ENCODE measurements at regions not wholly inside any gene's neighbourhood (a gene's known extent, or its start where the extent isn't known, plus 50 kb on each side); places are given as distances from the start of the nearest gene placed in this dataset.
"Not testable (repeated sequence)": the region's sequence is repeated elsewhere in the genome, so short reads cannot be mapped to it uniquely, and the experiment has no call there.

- 37 to 46% (median 44%) methylated on average over 3 of the region's 3 CpGs for WGBS, 3 donors
- intact Hi-C loops (cut with DNase I): no loop called here
Observed at GRCh38 chr18:1075322-1075721, 170.7 kb downstream of the ADCYAP1 start.

DNA sequence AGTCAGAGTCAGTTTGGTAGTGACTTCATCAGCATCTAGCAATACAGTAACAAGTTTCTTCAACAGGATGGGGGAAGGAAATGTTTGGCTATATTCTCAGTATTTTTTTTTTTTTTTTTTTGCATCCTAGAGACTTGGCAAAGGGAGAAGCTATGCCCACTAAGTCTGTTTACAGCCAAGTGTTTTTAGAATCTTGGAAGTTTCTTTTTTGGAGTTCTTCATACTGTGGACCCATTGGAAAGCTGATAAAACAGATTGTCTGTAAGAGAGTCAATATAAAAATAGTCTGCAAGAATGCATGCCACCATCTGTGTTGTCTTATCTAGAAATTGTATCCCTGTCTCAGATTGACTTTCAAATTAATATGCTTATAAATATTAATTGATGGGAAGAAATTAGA is 171.2 kb downstream of the ADCYAP1 start:
- intact Hi-C loops (cut with DNase I): no loop called here
- no peak for TF ChIP-seq CTCF (IDR thresholded peaks at IDR 0.05)
- ATAC-seq: no peak

More at GRCh38 chr18:1075322-1075721, 170.7 kb downstream of the ADCYAP1 start:
- Histone ChIP-seq H3K4me3 (no peak overlapping the region), H3K36me3 (ENCODE audit: insufficient read depth in 1 of 2, low read depth in 1 of 2) (no peaks in the 10 kb centered on the region), H3K27me3 (ENCODE audit: insufficient read depth in 3 of 3, low read length in 2 of 3) (no peaks in the 10 kb centered on the region), H3K4me1 (no peaks in the 10 kb centered on the region), H3K9me3 (no peaks in the 10 kb centered on the region), H3K27ac (no peak overlapping the region)
- no peak for TF ChIP-seq CTCF (IDR thresholded peaks at IDR 0.05)
- DNase-seq (no peak), ATAC-seq (no peak)

DNA sequence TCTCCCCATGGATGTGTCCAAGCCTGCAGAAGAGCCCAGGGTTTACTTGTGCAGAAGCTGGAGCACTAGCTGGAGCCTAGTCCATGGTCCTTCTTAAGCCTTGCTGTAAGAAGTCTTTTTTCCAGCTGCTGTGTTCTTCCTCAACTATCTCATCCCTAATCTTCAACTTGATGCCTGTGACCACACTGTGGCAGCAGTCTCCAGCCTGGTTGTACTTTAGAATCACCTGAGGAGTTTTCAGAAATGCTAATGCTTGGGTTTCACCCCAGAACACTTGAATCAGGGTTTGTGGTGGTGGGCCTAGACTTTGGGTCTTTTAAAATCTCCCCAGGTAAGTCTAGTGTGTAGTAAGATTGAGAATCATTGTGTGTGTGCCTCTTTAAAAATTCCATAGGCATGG is 173.6 kb downstream of the ADCYAP1 start:
- TF ChIP-seq CTCF (IDR thresholded peaks at IDR 0.05): no peak
- DNase-seq (no peak), ATAC-seq (no peak)
- no peaks in the 10 kb centered on the region for H3K36me3 ChIP-seq (ENCODE audit: insufficient read depth in 1 of 2, low read depth in 1 of 2)
- intact Hi-C loops (cut with DNase I): no loop called here
- H3K27me3 ChIP-seq (ENCODE audit: insufficient read depth in 3 of 3, low read length in 2 of 3): no peaks in the 10 kb centered on the region
- no peak overlapping the region for H3K4me3 ChIP-seq
- no peak overlapping the region for H3K27ac ChIP-seq
- H3K4me1 ChIP-seq: no peaks in the 10 kb centered on the region
- H3K9me3 ChIP-seq: no peaks in the 10 kb centered on the region

More for the DNA sequence above, 171.2 kb downstream of the ADCYAP1 start:
- Histone ChIP-seq H3K9me3 (no peaks in the 10 kb centered on the region), H3K4me1 (no peaks in the 10 kb centered on the region), H3K27ac (no peak overlapping the region), H3K27me3 (ENCODE audit: insufficient read depth in 3 of 3, low read length in 2 of 3) (no peaks in the 10 kb centered on the region), H3K4me3 (no peak overlapping the region), H3K36me3 (ENCODE audit: insufficient read depth in 1 of 2, low read depth in 1 of 2) (no peaks in the 10 kb centered on the region)
- no peak for DNase-seq

GRCh38 chr18:1083675-1084074 is 179.0 kb downstream of the ADCYAP1 start:
- H3K36me3 ChIP-seq (ENCODE audit: insufficient read depth in 1 of 2, low read depth in 1 of 2); H3K4me3 ChIP-seq; intact Hi-C loops (cut with DNase I); H3K27ac ChIP-seq; H3K4me1 ChIP-seq; DNase-seq; H3K27me3 ChIP-seq (ENCODE audit: insufficient read depth in 3 of 3, low read length in 2 of 3); H3K9me3 ChIP-seq; ATAC-seq: not testable (repeated sequence)
- 47 to 66% (median 50%) methylated on average over 5 of the region's 5 CpGs for WGBS, 3 donors

- H3K9me3 ChIP-seq: no peaks in the 10 kb centered on the region
- H3K4me3 ChIP-seq: no peak overlapping the region
- intact Hi-C loops (cut with DNase I): no loop called here
- 66 to 76% (median 73%) methylated on average over 1 of the region's 1 CpG for WGBS, 3 donors
- ATAC-seq: no peak
- H3K27ac ChIP-seq: no peak overlapping the region
- H3K36me3 ChIP-seq (ENCODE audit: insufficient read depth in 1 of 2, low read depth in 1 of 2): no peaks in the 10 kb centered on the region
- no peak for TF ChIP-seq CTCF (IDR thresholded peaks at IDR 0.05)
- H3K27me3 ChIP-seq (ENCODE audit: insufficient read depth in 3 of 3, low read length in 2 of 3): no peaks in the 10 kb centered on the region
- DNase-seq: no peak
- no peaks in the 10 kb centered on the region for H3K4me1 ChIP-seq
Observed at GRCh38 chr18:1090758-1091157, 186.1 kb downstream of the ADCYAP1 start.
